Activated CD8-positive, alpha-beta memory T cell treated with anti-CD3 and anti-CD28 coated beads, Interleukin-2, amount 50 U/mL, for 4 hours (primary cell): ENCODE measurements at regions not wholly inside any gene's neighbourhood (a gene's known extent, or its start where the extent isn't known, plus 50 kb on each side); places are given as distances from the start of the nearest gene placed in this dataset.

Experiments
- DNase-seq: peaks from one replicate; pipeline ENCODE4 v3.0.0-alpha.2; 2020

DNA sequence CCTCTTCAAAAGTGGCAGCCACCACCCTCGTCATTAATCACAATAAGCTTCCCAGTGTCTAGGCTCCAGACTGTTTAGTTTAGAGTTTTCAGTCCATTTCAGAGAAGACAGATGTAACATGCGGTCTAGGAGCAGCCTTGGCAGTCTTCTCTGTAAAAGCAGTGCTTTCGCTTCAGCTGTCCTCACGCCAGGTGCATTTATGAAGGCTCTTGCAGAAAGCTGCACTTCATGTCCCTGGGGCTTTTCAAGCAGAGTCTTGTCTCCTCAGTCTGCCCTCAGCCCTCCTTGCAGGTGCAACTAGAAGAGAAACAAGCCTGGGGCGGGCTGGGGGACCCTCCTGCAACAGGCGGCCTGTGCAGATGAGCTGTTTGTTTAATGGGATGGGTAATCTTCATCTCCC lies 281.9 kb downstream of the DRD1 start:
- no peak for DNase-seq

DNA sequence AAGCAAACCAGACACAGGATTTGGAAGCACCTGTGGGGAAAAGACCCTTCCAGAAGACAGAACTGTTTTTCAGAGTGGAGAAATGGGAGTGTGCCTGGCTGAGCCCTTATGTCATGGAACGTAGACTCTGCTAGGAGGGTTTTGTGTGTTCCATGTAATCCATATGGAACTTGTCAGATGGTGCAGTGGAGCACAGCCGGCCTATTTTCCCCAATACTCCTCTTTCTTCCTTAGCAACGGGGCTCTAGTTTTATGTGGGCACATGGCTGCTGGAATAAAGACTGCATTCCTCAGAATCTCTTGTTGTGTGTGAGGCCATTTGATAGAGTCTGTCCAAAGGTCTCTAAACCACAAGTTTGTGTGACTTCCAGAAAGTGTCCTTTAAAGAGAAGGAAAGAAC lies 284.0 kb downstream of the DRD1 start:
- no peak for DNase-seq

DNA sequence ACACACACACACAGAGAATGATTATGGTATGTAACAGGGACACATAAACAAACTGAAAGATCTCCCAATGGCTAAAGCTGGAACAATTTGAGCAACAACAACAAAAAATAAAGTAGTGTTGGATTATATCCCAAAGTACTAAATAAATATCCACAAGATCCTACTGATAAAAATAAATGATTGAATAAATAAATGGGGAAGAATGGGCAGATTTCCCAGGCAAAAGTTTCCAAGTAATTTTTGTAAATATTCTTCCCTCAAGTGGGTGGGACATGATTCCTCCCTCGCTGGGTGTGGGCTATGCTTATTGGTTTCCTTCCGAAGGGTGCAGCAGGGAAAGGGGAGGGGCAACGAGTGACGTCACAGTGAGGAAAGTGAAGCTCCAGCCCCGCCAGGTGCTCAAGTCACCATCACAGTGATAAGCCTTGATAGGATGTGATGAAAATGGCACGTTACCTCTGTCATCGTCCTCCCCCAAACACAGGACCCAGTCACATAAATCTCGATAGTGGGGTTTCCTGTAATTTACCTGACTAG lies 295.3 kb downstream of the DRD1 start:
- no peak for DNase-seq

DNA sequence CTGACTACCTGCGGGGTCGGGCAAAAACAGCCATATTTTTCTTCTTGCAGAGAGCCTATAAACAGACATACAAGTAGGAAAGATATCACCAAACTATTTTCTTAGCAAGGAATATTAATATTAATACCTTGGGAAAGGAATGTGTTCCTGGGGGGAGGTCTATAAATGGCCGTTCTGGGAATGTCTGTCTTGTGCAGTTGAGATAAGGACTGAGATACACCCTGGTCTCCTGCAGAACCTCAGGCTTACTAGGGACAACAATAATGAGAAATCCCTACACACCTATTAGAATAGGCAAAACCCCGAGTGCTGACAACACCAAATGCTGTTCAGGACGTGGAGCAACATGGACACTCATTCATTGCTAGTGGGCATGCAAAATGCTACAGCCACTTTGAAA lies 297.2 kb downstream of the DRD1 start:
- DNase-seq = no peak

DNA sequence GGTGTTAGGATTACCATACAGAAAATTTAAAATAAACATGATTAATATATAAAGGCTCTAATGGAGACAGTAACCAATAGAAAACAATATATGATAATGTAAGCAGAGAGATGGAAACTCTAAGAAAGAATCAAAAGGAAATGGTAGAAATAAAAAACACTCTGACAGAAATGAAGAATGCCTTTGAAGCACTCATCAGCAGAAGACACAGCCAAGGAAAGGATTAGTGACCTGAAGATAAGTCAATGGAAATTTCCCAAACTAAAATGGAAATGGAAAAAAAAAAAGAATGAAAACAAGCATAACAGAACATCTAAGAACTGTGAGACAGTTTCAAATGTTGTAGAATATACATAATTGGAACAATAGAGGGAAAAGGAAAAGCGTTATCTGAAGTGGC lies 302.6 kb downstream of the DRD1 start:
- DNase-seq = no peak

DNA sequence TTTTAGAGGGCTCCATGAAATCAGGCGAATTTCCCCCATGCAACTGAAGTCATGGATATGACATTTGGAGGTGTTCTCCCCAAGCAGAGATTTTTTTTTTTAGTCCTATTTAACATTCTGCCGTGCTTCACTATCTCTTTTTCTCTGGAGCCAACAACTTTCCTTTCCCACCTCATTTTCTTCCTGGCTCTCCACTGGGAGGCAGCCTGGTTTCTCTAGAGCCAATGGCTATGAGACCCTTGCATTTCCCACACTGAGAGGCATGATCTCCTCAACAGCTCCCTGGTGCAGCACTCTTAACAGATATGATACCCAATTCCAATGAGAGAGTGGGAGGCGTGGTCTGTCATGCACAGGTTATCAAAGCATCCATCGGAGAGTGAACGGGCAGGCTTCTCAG lies 310.8 kb downstream of the DRD1 start:
- DNase-seq = no peak

DNA sequence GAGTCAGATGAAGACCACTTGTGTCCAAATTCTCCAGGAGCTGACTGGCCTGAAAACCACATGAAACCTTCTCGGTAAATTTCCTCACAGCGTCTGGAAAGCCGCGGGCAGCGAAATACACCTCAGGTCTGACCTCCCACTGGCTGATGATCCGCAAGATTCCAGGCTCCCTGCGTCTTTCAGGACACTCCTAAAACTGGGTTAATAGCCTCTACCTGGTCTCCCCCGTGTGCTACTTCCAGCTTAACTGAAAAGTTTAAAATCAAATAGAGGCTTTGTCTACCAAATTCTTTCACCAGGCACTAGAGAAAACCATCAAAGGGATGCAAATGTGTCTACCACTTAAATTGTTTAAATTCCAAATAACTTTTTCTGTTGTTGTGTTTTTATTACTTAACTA lies 312.6 kb downstream of the DRD1 start:
- DNase-seq = no peak

DNA sequence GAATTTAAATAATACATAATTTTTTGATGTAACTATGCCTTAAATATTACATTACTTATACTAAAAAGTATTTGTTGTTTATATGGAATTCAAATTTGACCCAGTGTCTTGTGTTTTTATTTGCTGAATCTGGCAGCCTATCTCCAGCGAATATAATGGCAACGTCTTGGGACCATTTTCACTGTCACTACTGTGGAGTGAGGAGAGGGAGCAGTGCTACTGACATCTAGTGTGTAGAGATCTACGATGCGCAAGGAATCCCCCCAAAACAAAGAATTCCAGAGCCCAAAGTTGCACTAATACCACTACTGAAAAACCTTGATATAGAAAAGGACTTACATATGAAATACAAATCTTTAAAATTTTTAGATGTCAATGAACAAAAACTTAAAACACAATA lies 314.4 kb downstream of the DRD1 start:
- no peak for DNase-seq

DNA sequence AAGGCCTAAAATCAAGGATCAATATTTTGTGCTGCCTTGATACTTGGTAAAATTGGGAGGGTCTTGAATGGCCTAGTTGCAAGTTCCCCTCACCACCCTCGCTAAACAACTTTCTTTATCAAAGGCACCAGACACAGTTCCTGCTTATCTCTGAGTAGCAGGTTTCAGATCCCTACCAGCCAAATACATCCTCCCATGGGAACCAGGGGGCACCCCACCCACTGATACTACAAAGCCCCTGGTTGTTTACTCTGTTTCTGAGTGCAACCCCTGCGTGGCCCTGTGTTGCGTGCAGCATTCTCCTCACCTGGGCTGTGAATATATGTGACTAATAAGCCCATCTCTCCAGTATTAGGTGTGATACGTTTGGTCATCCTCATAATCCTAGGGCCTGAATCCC lies 314.9 kb downstream of the DRD1 start:
- DNase-seq = no peak

DNA sequence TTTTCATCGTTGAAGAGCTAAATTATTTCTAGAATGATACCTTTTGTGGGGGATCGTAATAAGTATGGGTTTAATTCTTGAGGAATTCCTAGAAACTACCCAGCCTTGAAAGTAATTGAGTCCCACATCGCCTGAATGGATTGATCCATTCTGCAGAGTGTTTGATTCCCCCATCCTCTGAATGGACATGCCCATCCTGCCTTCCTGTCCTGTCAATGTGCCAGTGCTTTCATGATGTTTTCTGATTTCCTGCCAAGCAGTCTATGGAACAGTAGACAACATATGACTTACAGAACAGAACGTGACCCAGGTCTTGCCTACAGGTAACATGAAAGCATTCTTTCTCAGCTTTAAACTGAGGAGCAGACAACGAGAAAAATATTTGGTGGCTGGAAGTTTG lies 319.2 kb downstream of the DRD1 start:
- DNase-seq = no peak

DNA sequence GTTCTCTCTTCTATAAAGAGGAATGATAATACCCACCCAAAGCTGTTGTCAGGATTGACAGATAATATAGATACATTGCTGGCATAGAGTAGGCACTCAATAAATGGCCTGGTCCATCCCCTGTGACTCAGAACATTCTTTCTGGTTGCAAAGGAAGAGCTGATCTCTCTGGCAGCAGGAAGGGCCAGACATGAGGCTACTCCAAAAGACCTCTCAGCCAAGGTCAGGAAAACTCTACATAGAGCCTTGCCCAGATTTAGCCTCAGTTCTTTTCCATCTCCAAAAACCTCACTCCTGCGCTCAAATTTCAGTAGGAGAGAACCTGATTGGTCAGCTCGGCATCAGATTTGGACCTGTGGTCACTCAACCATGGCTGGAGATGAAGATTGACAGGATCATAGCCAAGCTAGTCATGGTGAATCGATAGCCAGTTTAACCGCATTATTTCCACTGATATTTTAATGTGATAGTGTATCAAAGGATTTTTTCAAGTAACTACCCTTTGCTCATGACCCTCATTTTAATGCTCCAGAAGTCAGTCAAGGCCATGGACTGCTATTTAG lies 319.6 kb downstream of the DRD1 start:
- no peak for DNase-seq

DNA sequence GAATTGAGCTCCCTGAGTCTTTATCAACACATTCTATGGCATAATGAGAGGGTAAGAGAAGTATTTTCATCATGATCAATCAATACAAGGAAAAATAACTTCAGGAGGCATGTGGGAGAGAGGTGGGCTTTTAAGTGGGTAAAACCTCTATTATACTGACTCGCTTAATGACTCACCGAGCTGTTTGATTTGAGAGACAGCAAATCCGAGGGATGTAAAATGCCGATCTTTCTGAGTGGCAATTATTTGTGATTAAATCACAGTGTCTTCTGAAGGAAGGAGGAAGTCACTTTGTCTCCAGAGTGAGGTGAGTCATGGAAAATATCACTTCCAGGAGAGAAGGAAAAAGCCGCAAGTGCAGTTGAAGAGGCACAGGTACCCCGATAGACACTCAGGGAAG lies 320.4 kb downstream of the DRD1 start:
- DNase-seq = no peak

DNA sequence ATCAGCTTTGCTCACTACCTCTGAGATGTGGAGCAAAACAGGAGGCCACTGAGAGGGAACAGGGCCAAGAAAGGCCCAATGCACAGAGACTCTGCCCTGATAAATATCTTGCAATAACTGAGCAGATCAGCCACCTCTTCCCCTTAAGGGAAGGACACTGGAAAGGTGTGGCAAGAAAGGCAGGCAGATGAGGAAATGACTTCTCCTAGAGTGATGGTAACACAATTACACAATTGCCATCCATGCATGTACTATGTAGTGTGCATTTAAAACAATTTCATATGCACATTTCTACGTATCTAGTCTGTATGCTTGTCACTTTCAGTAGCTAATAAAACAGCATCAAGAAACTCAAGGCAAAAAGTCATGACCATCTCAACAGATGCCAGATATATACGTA lies 322.5 kb downstream of the DRD1 start:
- no peak for DNase-seq

DNA sequence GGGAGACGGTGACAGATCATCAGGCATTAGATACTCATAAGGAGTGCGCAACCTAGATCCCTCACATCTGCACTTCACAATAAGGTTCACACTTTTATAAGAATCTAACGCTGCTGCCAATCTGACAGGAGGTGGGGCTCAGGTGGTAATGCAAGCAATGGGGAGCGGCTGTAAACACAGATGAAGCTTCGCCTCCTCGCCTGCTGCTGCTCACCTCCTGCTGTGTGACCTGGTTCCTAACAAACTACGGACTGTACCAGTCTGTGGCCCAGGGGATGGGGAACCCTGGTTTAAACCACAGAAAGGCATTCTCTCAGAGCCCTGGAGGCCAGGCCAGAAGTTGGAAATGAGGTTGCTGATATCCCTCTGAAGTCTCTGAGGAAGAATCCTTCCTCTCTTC lies 323.6 kb downstream of the DRD1 start:
- no peak for DNase-seq

DNA sequence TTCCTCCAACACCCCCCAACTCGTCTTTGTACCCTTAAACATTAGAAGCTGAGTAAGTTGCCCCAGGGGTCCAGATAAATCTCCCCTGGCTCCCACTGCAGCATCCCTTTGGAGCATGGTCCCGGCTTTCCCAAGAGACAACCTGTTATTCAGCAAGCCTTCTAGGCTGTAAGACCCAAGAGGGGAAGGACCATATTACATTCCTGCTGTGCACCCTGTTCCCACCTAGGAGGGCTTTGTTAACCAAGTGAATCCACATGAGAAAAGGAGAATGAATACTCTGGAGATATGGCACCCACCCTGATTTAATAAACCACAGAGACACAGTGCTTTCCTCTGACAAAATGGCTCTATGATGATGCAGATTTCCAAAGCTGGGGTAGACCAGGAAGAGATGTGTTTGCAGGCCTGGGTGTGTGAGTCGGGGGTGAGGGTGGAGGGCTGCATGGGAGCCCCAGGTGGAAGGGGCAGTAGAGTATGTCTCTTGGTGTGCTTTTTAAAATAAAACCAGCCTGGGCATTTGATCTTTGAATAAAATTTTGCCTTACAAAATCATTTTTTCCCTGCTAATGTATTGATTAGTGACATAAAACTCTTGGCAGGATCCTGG lies 325.2 kb downstream of the DRD1 start:
- no peak for DNase-seq

DNA sequence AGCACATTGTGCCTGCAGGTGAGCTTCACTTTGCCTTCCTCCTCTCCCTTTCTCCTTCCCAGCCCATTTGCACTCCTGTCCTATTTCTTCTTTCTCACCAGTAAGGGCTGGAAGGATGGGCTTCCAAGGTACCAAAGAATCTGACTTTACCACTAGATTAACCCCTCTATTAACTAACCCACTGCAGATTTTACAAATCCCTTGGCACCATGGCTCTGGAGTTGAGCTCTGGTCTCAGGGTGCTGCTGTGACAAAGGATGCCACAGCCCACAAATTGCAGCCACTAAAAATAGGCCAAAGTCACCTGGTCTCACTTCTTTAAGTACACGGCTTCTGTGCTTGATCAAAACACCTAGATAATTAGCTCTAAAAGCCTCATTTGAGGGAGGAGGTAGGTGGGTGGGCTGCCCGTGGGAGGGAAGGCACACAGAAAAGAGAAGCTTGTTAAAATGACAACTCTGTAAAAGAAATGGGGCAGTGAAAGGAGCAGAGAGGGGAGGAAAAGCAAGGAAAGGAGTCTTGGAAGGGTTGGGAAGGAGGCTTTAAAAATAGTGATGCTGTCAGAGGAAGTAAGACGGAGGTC lies 327.4 kb downstream of the DRD1 start:
- DNase-seq = no peak

DNA sequence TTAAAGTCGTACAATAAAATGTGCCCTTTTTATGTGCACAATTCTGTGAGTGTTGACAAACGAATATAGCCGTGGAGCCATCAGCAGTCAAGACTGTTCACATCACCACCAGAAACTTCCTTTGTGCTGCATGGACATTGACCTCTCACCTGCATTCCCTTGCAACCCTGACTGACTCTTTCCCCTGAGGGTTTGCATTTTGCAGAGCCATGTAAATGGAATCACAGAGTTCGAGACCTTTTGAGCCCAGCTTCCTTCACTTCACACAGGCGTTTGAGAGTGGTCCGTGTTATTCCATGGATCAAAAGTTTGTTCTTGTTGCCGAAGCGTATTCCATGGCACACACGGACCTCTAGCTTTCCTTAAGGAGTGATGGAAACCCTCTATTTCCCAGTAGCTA lies 328.2 kb downstream of the DRD1 start:
- DNase-seq = no peak

DNA sequence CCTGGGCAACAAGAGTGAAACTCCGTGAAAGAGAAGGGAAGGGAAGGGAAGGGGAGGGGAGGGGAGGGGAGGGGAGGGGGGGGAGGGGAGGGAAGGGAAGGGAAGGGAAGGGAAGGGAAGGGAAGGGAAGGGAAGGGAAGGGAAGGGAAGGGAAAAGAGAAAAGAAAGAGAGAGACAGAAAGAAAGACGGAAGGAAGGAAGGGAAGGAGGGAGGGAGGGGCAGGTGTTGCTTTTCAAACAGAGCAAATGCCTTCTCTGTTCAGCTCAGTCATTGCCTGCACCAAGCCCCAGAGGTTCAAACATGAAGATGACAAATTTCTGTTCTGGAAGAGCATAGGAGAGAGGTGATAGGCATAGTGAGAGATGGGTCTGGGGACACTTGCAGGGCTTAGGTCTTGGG lies 330.0 kb downstream of the DRD1 start:
- DNase-seq = no peak

DNA sequence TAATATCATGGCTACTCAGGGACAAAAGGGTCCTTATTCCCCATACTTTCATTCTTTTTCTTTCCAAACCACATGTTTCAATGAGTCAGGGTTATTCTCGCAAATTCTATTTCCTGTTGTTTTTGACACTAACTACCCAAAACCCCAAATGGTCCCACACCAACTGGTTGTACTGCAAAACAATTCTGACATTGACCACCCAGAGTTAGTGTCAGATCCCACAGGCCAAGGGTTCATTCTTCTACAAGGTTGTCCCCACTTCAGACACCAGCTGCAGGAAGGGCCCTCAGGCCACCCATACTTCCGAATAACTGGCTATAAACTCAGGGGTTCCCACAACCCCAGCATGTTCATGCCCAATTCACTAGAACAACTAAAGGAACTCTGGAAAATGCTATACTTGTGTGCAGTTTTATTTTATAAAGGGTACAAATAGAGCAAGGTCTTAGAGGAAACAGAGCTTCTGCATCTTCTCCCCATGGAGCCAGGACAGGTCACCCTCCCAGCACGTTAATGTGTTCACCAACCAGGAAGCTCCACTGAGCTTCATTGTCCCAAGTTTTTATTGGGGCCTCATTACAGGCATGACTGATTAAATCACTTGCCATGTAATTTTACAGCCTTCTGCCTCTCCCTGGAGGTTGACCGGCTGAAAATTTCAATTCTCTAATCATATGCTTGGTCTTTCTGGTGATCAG lies 334.8 kb downstream of the DRD1 start:
- DNase-seq = no peak

DNA sequence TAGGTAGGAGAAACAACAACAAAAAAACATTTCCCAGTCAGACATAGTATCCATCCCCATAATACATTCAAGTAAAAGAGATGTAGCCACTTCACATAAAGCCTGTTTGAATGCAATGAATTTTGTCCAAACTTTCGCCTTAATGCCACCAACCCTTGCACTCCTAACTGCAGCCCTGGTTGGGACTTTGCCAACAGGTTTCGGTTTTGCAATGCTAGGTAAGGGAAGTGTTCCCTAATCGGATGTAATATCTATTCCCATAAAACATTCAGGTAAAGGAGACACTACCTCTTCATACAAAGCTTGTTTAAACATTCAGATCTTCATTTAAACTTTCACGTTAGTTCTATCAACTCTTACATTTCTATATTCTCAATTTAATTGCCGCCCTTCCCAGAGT lies 336.1 kb downstream of the DRD1 start:
- no peak for DNase-seq

DNA sequence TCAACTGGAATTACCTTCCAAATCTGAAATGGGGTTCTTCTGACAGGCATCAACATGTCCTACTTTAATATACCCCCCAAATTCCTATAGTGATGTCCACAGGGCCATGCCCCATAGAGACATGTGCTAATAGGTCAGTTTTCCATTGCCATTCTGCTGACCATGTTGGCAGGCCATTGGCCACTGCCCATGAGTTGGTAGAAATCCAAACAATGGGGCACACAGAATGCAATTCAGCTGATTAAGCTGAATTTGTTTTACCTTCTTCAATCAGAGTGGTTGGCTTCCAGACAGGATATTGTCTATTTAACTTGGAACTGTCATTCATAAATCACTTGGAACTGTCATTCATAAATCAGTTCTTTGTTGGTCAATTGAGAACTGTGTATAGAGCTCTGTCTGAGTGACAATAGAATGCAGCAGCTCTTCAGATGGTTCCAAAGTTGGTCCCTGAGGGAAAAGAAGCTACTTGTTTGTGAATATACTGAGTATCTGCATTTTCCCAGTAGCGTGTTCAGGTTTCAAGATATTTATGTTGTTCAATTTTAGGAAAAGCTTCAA lies 336.9 kb downstream of the DRD1 start:
- DNase-seq = no peak

DNA sequence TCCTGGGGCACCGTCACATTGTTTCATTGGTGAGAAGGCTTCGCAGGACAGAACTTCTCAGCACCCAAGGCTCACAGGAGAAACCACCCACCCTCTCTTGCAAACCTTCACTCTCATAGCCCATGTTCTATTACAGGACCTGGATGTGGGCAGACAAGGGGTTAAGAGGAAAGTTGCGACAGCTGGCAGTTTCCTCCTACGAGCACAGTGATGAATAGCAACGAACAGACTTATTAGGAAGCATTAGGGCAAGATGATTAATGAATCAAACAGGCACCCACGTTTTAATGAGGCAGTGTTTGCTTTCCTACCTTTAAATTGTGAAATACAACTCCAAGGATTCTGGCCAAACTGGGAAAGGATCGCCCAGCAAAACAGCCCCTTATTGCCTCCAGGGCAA lies 339.3 kb downstream of the DRD1 start:
- no peak for DNase-seq

DNA sequence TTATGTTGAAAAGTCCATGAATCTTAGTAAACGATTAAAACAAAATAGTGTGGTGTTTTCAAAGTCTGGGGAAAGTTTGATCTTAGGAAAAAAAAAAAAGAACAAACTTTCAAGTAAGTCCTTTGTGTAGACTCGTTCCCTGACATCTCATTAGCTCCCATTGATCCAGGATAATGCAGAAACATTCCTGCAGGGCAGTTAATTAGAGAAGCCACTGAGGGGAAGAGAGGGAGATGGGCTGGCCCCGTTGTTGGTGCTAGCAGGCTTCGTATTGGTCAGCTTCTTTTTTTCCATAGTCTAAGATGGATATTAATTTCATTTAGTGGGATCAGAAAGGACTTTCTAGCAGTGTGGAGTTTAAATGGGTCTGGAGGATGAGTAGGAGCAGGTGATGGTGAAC lies 340.2 kb downstream of the DRD1 start:
- DNase-seq = no peak

DNA sequence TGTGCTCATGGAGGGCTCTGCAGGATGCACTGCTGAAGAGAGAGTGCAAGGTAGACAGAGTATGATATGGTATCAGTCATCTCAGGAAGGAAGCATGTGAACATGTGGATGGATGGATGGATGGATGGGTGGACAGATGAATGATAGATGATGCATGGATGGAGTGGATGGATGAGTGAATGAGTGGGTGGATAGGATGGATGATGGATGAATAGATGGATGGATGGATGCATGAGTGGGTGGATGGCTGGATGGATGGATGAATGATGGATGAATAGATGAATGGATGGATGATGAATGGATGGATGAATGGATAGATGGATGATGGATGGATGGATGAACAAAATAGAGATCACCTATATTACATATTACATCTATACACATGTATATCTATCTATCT lies 341.3 kb downstream of the DRD1 start:
- no peak for DNase-seq
